BE2C (cell line): ENCODE measurements at regions not wholly inside any gene's neighbourhood (a gene's known extent, or its start where the extent isn't known, plus 50 kb on each side); places are given as distances from the start of the nearest gene placed in this dataset.

Experiments
- DNase-seq: peaks from one replicate; pipeline ENCODE4 v3.0.0-alpha.2; 2020
- H3K27me3 ChIP-seq: fragments of 250-450 bp; sonication (Bioruptor Pico); 2 replicates; pipeline ENCODE4 v1.5.1; 2020; ENCODE audit warnings: mild to moderate bottlenecking
- H3K36me3 ChIP-seq: fragments of 250-450 bp; sonication (Bioruptor Pico); 2 replicates; pipeline ENCODE4 v1.5.1; 2020; ENCODE audit warnings: mild to moderate bottlenecking
- H3K4me1 ChIP-seq: fragments of 250-450 bp; sonication (Bioruptor Pico); 2 replicates; pipeline ENCODE4 v1.5.1; 2020
- H3K4me3 ChIP-seq: 2 replicates; pipeline ENCODE4 v1.5.1; 2011; ENCODE audit warnings: low read depth, low read length
- H3K9me3 ChIP-seq: fragments of 250-450 bp; sonication (Bioruptor Pico); 2 replicates; pipeline ENCODE4 v1.5.1; 2020
- TF ChIP-seq, protein P1 (sequence below): IDR thresholded peaks from 2 replicates; pipeline ENCODE4 v1.5.1; 2012; ENCODE audit warnings: mild to moderate bottlenecking, low read depth, low read length

DNA sequence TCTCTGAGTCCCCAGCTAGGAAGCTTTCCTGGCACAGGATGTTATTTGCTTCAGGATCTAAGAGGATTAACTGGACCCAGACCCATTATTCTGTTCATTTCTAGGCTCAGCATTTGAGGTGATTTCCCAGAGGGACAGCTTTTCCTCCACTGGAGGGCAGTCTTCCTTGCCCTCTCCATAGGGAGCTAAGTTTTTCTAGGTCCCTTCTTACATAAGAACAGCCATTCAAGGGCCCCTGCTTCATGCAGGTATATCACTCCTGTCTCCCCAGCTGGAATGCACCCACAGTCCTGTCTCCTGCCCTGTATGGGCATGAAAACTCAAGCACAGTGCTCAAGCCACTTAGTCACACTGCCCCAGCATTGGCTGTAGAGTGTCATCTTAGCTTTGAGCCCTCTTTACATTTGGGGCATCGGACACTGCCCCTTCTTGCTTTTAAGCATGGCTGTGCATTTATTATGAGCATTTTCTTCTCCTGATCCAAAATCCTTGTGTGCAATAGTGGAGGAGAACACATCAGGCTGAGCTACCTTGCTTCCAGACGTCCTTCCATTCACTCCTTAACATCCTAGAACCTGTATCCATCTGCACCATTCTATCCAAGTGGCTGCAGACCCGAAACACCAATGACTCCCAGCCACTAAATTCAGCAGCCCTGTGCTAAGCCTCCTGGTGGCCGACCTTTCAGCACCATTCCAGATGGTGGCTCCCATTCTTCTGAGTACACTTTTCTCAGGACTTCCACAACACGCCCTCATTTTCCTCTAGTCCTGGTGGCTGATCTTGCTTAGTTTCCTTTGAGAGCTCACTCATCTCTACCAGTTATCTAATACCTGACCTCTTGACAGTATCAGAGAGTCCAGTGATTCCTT is 80.0 kb downstream of the COPS8 start:
- Histone ChIP-seq H3K4me1 (no peaks in the 10 kb centered on the region), H3K4me3 (no peak overlapping the region), H3K36me3 (no peaks in the 10 kb centered on the region), H3K27me3 (no peaks in the 10 kb centered on the region), H3K9me3 (no peaks in the 10 kb centered on the region)
- DNase-seq = peak; percentile 48
- TF ChIP-seq, protein P1, sequence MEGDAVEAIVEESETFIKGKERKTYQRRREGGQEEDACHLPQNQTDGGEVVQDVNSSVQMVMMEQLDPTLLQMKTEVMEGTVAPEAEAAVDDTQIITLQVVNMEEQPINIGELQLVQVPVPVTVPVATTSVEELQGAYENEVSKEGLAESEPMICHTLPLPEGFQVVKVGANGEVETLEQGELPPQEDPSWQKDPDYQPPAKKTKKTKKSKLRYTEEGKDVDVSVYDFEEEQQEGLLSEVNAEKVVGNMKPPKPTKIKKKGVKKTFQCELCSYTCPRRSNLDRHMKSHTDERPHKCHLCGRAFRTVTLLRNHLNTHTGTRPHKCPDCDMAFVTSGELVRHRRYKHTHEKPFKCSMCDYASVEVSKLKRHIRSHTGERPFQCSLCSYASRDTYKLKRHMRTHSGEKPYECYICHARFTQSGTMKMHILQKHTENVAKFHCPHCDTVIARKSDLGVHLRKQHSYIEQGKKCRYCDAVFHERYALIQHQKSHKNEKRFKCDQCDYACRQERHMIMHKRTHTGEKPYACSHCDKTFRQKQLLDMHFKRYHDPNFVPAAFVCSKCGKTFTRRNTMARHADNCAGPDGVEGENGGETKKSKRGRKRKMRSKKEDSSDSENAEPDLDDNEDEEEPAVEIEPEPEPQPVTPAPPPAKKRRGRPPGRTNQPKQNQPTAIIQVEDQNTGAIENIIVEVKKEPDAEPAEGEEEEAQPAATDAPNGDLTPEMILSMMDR = peak; percentile 85

DNA sequence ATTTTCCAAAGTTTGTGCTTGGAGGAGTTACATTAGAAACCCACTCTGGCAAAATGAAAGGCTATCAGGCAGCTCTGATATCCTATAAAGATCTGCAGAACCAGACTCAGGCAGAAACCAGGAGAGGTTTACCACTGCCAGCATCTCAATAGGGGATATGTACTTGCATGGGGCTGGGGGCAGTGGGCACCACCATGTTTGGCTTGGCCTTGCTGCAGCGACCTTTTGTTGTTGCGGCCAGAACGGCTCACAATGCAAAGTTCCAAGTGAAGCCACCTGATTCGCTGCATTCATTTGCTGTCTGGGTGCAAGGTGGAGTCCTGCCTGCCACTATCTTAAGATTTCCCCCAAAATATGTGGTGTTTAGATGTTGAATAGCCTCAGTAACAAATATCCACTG is 81.3 kb downstream of the COPS8 start:
- H3K4me3 ChIP-seq = no peak overlapping the region
- no peaks in the 10 kb centered on the region for H3K9me3 ChIP-seq
- H3K36me3 ChIP-seq = no peaks in the 10 kb centered on the region
- DNase-seq = no peak
- TF ChIP-seq, protein P1 = no peak
- no peaks in the 10 kb centered on the region for H3K4me1 ChIP-seq
- no peaks in the 10 kb centered on the region for H3K27me3 ChIP-seq

GRCh38 chr2:237167934-237168333 is 82.2 kb downstream of the COPS8 start:
- Histone ChIP-seq H3K4me3 (no peak overlapping the region), H3K27me3 (no peaks in the 10 kb centered on the region), H3K36me3 (no peaks in the 10 kb centered on the region), H3K4me1 (no peaks in the 10 kb centered on the region), H3K9me3 (no peaks in the 10 kb centered on the region)
- no peak for DNase-seq
- TF ChIP-seq, protein P1 = no peak

GRCh38 chr2:237170020-237170419 is 84.3 kb downstream of the COPS8 start:
- Histone ChIP-seq H3K4me3 (no peak overlapping the region), H3K27me3 (no peaks in the 10 kb centered on the region), H3K36me3 (no peaks in the 10 kb centered on the region), H3K4me1 (no peaks in the 10 kb centered on the region), H3K9me3 (no peaks in the 10 kb centered on the region)
- TF ChIP-seq, protein P1 = no peak
- DNase-seq = no peak

GRCh38 chr2:237171396-237171795 is 85.7 kb downstream of the COPS8 start:
- TF ChIP-seq, protein P1 = no peak
- H3K4me3 ChIP-seq = no peak overlapping the region
- H3K27me3 ChIP-seq = no peaks in the 10 kb centered on the region
- H3K36me3 ChIP-seq = no peaks in the 10 kb centered on the region
- H3K9me3 ChIP-seq = no peaks in the 10 kb centered on the region
- no peaks in the 10 kb centered on the region for H3K4me1 ChIP-seq
- no peak for DNase-seq

DNA sequence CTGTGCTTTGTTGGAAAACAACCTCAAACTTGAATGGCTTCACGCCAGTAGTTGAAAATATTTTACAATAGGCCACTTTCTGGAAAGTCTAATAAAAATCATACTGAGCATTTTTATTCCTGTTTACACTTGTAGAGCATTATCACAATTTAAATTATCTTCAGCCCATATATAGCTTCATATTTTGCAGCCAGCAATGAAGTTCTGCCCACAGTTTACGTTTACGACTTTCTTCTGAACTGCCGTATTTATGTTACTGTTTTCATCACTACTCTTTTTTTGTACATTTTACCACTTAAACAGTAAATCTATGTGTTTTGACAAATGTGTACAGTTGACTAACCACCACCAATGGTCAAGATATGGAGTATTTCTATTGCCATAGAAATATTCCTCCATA is 86.2 kb downstream of the COPS8 start:
- no peaks in the 10 kb centered on the region for H3K36me3 ChIP-seq
- H3K9me3 ChIP-seq = no peaks in the 10 kb centered on the region
- H3K4me3 ChIP-seq = no peak overlapping the region
- H3K4me1 ChIP-seq = no peaks in the 10 kb centered on the region
- no peaks in the 10 kb centered on the region for H3K27me3 ChIP-seq
- DNase-seq = no peak
- TF ChIP-seq, protein P1 = no peak
